Hepatocyte (in vitro differentiated cells): ENCODE measurements at regions not wholly inside any gene's neighbourhood (a gene's known extent, or its start where the extent isn't known, plus 50 kb on each side); places are given as distances from the start of the nearest gene placed in this dataset.

Experiments used
- EZH2 ChIP-seq: fragments of 200-600 bp; sonication (generic); IDR thresholded peaks from 2 replicates; pipeline ENCODE4 v1.6.1; 2016; ENCODE audit warnings: antibody characterized with exemption, mild to moderate bottlenecking, borderline replicate concordance
- TF ChIP-seq, protein P1 (sequence below): fragments of 200-600 bp; sonication (generic); IDR thresholded peaks from 2 replicates; pipeline ENCODE4 v1.5.1; 2016; ENCODE audit warnings: antibody characterized with exemption, mild to moderate bottlenecking; ENCODE audit not compliant: poor library complexity

DNA sequence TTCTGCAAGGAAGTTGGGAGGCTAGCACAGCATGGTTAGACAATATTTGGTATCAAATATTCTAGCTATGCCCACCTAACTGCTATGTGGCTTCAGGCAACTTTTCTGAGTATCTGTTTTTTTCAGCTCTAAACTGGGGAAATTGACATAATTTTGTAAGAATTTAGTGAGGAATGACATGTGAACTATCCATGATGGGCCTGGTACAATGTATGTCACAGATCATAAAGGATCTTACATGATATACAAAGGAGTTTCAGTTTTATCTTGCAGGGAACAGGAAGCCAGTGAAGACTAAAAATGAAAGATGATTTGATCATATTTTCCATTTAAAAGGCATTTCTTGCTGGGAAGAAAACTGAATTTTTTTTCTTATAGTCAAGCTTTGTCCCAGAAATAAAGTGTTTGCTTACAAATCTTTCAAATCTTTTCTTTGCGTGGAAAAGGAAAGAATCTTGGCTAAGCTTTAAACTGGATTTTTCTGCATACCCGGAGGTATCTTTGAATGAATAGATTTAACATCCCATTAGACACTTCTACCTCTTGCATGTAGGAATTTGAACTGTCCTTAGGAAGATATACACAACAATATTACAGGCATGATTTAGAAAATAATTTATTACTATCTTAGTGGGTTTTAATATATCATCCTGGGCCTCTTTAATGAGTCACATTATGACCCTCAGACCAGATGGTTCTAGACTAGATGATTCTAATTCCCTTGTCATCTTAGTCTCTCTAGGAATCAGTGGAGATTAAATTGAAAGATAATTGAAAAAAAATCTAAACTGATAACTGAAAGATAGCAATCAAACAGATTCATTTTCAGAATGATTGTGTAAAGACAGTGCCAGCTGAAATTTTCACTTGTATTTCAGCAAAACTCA is 436.0 kb upstream of the THBS1 start:
- TF ChIP-seq, protein P1, sequence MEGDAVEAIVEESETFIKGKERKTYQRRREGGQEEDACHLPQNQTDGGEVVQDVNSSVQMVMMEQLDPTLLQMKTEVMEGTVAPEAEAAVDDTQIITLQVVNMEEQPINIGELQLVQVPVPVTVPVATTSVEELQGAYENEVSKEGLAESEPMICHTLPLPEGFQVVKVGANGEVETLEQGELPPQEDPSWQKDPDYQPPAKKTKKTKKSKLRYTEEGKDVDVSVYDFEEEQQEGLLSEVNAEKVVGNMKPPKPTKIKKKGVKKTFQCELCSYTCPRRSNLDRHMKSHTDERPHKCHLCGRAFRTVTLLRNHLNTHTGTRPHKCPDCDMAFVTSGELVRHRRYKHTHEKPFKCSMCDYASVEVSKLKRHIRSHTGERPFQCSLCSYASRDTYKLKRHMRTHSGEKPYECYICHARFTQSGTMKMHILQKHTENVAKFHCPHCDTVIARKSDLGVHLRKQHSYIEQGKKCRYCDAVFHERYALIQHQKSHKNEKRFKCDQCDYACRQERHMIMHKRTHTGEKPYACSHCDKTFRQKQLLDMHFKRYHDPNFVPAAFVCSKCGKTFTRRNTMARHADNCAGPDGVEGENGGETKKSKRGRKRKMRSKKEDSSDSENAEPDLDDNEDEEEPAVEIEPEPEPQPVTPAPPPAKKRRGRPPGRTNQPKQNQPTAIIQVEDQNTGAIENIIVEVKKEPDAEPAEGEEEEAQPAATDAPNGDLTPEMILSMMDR, result no peak
- no peak for TF ChIP-seq EZH2
